H9 (cell line): ENCODE measurements at regions not wholly inside any gene's neighbourhood (a gene's known extent, or its start where the extent isn't known, plus 50 kb on each side); places are given as distances from the start of the nearest gene placed in this dataset.

Experiments
- DNase-seq: peaks from one replicate; pipeline ENCODE4 v3.0.0-alpha.2; 2017
- H2AFZ ChIP-seq: one replicate; pipeline ENCODE4 v1.6.1; 2013; ENCODE audit warnings: mild to moderate bottlenecking, low read length, control low read depth, moderate library complexity
- H2AK5ac ChIP-seq: 2 replicates; pipeline ENCODE4 v1.6.1; 2013; ENCODE audit warnings: low read length, control low read depth, mixed read lengths; ENCODE audit not compliant: insufficient read length
- H2BK120ac ChIP-seq: one replicate; pipeline ENCODE4 v1.6.1; 2013; ENCODE audit warnings: low read depth, mild to moderate bottlenecking, low read length, control low read depth, inconsistent platforms; ENCODE audit not compliant: poor library complexity, severe bottlenecking
- H2BK12ac ChIP-seq: 2 replicates; pipeline ENCODE4 v1.6.1; 2013; ENCODE audit warnings: low read length, control low read depth, mixed read lengths, low read depth; ENCODE audit not compliant: insufficient read length
- H2BK15ac ChIP-seq: 2 replicates; pipeline ENCODE4 v1.6.1; 2013; ENCODE audit warnings: low read depth, low read length, control low read depth
- H2BK20ac ChIP-seq: one replicate; pipeline ENCODE4 v1.6.1; 2013; ENCODE audit warnings: low read depth, mild to moderate bottlenecking, low read length, control low read depth, inconsistent platforms; ENCODE audit not compliant: poor library complexity, severe bottlenecking
- H2BK5ac ChIP-seq: 2 replicates; pipeline ENCODE4 v1.6.1; 2013; ENCODE audit warnings: low read length, control low read depth, mixed read lengths; ENCODE audit not compliant: insufficient read length
- H3K14ac ChIP-seq: 2 replicates; pipeline ENCODE4 v1.6.1; 2013; ENCODE audit warnings: low read length, control low read depth; ENCODE audit not compliant: insufficient read depth
- H3K18ac ChIP-seq: 2 replicates; pipeline ENCODE4 v1.6.1; 2013; ENCODE audit warnings: low read depth, mild to moderate bottlenecking, mixed read lengths, low read length, control low read depth; ENCODE audit not compliant: insufficient read length
- H3K23ac ChIP-seq: 2 replicates; pipeline ENCODE4 v1.6.1; 2013; ENCODE audit warnings: low read length, control low read depth, mixed read lengths, low read depth; ENCODE audit not compliant: insufficient read length
- H3K23me2 ChIP-seq: 2 replicates; pipeline ENCODE4 v1.6.1; 2013; ENCODE audit warnings: low read depth, mild to moderate bottlenecking, mixed read lengths, low read length, control low read depth; ENCODE audit not compliant: insufficient read length, poor library complexity, severe bottlenecking
- H3K27ac ChIP-seq: 2 replicates; pipeline ENCODE4 v1.5.1; 2013; ENCODE audit warnings: low read length, control low read depth, mixed read lengths, low read depth; ENCODE audit not compliant: insufficient read length
- H3K27me3 ChIP-seq: 2 replicates; pipeline ENCODE4 v1.6.1; 2013; ENCODE audit warnings: low read length, control low read depth, inconsistent platforms; ENCODE audit not compliant: insufficient read depth
- H3K4ac ChIP-seq: 2 replicates; pipeline ENCODE4 v1.6.1; 2013; ENCODE audit warnings: low read depth, mild to moderate bottlenecking, control low read depth, inconsistent platforms, low read length, moderate library complexity
- H3K4me1 ChIP-seq: 2 replicates; pipeline ENCODE4 v1.6.1; 2013; ENCODE audit warnings: low read length, control low read depth, inconsistent platforms; ENCODE audit not compliant: insufficient read depth
- H3K4me2 ChIP-seq: 2 replicates; pipeline ENCODE4 v1.6.1; 2013; ENCODE audit warnings: low read length, control low read depth, mixed read lengths; ENCODE audit not compliant: insufficient read length, insufficient read depth
- H3K56ac ChIP-seq: 2 replicates; pipeline ENCODE4 v1.6.1; 2013; ENCODE audit warnings: low read depth, mild to moderate bottlenecking, mixed read lengths, low read length, control low read depth; ENCODE audit not compliant: insufficient read length
- H3K79me1 ChIP-seq: 2 replicates; pipeline ENCODE4 v1.6.1; 2013; ENCODE audit warnings: low read depth, mild to moderate bottlenecking, moderate library complexity, low read length, control low read depth, inconsistent platforms; ENCODE audit not compliant: insufficient read depth, poor library complexity, severe bottlenecking
- H3K79me2 ChIP-seq: 2 replicates; pipeline ENCODE4 v1.6.1; 2013; ENCODE audit warnings: low read length, control low read depth, inconsistent platforms; ENCODE audit not compliant: insufficient read depth
- H3K9ac ChIP-seq: 2 replicates; pipeline ENCODE4 v1.6.1; 2013; ENCODE audit warnings: low read length, control low read depth, mixed read lengths; ENCODE audit not compliant: insufficient read length; ENCODE audit errors: extremely low read depth
- H3K9me3 ChIP-seq: one replicate; pipeline ENCODE4 v1.6.1; 2013; ENCODE audit warnings: low read depth, low read length, inconsistent platforms; ENCODE audit not compliant: control insufficient read depth
- H3T11ph ChIP-seq: one replicate; pipeline ENCODE4 v1.6.1; 2013; ENCODE audit warnings: mild to moderate bottlenecking, low read length, control low read depth, inconsistent platforms
- H4K20me1 ChIP-seq: one replicate; pipeline ENCODE4 v1.6.1; 2013; ENCODE audit not compliant: control insufficient read depth, insufficient read length, insufficient read depth
- H4K5ac ChIP-seq: 2 replicates; pipeline ENCODE4 v1.6.1; 2013; ENCODE audit warnings: low read depth, mild to moderate bottlenecking, mixed read lengths, low read length, control low read depth; ENCODE audit not compliant: insufficient read length
- H4K8ac ChIP-seq: replicated peaks from 2 replicates; pipeline ENCODE4 v1.6.1; 2013; ENCODE audit warnings: low read length, control low read depth, mixed read lengths, low read depth; ENCODE audit not compliant: insufficient read length
- H4K91ac ChIP-seq: 2 replicates; pipeline ENCODE4 v1.6.1; 2013; ENCODE audit warnings: low read depth, mild to moderate bottlenecking, moderate library complexity, mixed read lengths, low read length, control low read depth; ENCODE audit not compliant: insufficient read length
- H3K27ac Mint-ChIP-seq, 3 experiments: 2 replicates in 2 of 3; 3 replicates in 1 of 3; pipeline ENCODE4 v1.8.0; 2020 to 2021; ENCODE audit warnings: mixed read lengths in 3 of 3, mild to moderate bottlenecking in 1 of 3, moderate library complexity in 1 of 3
- H3K27me3 Mint-ChIP-seq: 2 replicates; pipeline ENCODE4 v1.8.0; 2021; ENCODE audit warnings: low read depth, mild to moderate bottlenecking, moderate library complexity, mixed read lengths
- H3K36me3 Mint-ChIP-seq, 3 experiments: 2 replicates in 2 of 3; 3 replicates in 1 of 3; pipeline ENCODE4 v1.8.0; 2020 to 2021; ENCODE audit warnings: low read depth in 3 of 3, mixed read lengths in 3 of 3; ENCODE audit not compliant: insufficient read depth in 1 of 3
- H3K4me1 Mint-ChIP-seq, 2 experiments: 2 replicates each; pipeline ENCODE4 v1.8.0; 2020; ENCODE audit warnings: mixed read lengths in 2 of 2
- H3K4me3 Mint-ChIP-seq, 2 experiments: 2 replicates in 1 of 2; 3 replicates in 1 of 2; pipeline ENCODE4 v1.8.0; 2020 to 2021; ENCODE audit warnings: mild to moderate bottlenecking in 2 of 2, mixed read lengths in 2 of 2, moderate library complexity in 1 of 2
- H3K9me3 Mint-ChIP-seq, 2 experiments: 2 replicates in 1 of 2; 3 replicates in 1 of 2; pipeline ENCODE4 v1.8.0; 2020; ENCODE audit warnings: mild to moderate bottlenecking in 2 of 2, mixed read lengths in 2 of 2, moderate library complexity in 1 of 2
- CTCF ChIP-seq: fragments of 200-600 bp; sonication (generic); conservative IDR thresholded peaks from 3 replicates; pipeline ENCODE4 v1.8.0; 2021; ENCODE audit warnings: antibody characterized with exemption, mild to moderate bottlenecking
- WGBS: extraction: QIAGEN DNeasy Blood & Tissue Kit; methylation state at CpG from one replicate; pipeline ENCODE4 v1.1.7; 2013; ENCODE audit warnings: missing lambda C conversion rate, low lambda C conversion rate, mixed read lengths; ENCODE audit not compliant: insufficient read length; ENCODE audit errors: extremely low coverage; 5-methylcytosine and 5-hydroxymethylcytosine counted together

GRCh38 chr2:3956892-3957291 lies 253.5 kb downstream of the DCDC2C start:
- Histone ChIP-seq H2BK20ac (no peak overlapping the region), H3K79me2 (no peaks in the 10 kb centered on the region), H2AFZ (no peak overlapping the region), H3K9me3 (no peaks in the 10 kb centered on the region), H3K4ac (no peak overlapping the region), H3K4me1 (no peaks in the 10 kb centered on the region), H3K27me3 (no peaks in the 10 kb centered on the region), H3K27ac (no peak overlapping the region), H2AK5ac (no peak overlapping the region), H3K14ac (no peak overlapping the region), H2BK12ac (no peak overlapping the region), H3T11ph (no peak overlapping the region), H3K18ac (no peak overlapping the region), H2BK120ac (no peak overlapping the region), H3K56ac (no peak overlapping the region), H3K23ac (no peak overlapping the region), H4K20me1 (no peaks in the 10 kb centered on the region), H3K79me1 (no peaks in the 10 kb centered on the region), H2BK5ac (no peak overlapping the region), H2BK15ac (no peak overlapping the region), H4K8ac (no peak overlapping the region), H3K23me2 (no peaks in the 10 kb centered on the region), H4K5ac (no peak overlapping the region), H3K4me2 (no peak overlapping the region), H4K91ac (no peak overlapping the region), H3K9ac (no peak overlapping the region)
- Mint-ChIP-seq H3K4me3 (no peak overlapping the region), H3K27ac (peak overlapping the region in 1 of 3 experiments; percentile 46; a peak in 2 of 7 replicates), H3K27me3 (no peaks in the 10 kb centered on the region; the same call in 1 of the 2 replicates), H3K9me3 (peaks cover 0 to 2% of the 10 kb centered on the region in 2 experiments; a peak in 1 of 5 replicates), H3K36me3 (peaks cover 0 to 1% (median 0%) of the 10 kb centered on the region in 3 experiments; a peak in 2 of 7 replicates), H3K4me1 (peaks cover 11 to 17% of the 10 kb centered on the region in 2 experiments; a peak in 3 of 4 replicates)
- TF ChIP-seq CTCF = no peak
- no CpG with 5 or more reads among the region's 13 CpGs for WGBS
- no peak for DNase-seq
